ENCODE measurements at regions not wholly inside any gene's neighbourhood (a gene's known extent, or its start where the extent isn't known, plus 50 kb on each side); places are given as distances from the start of the nearest gene placed in this dataset.

DNA sequence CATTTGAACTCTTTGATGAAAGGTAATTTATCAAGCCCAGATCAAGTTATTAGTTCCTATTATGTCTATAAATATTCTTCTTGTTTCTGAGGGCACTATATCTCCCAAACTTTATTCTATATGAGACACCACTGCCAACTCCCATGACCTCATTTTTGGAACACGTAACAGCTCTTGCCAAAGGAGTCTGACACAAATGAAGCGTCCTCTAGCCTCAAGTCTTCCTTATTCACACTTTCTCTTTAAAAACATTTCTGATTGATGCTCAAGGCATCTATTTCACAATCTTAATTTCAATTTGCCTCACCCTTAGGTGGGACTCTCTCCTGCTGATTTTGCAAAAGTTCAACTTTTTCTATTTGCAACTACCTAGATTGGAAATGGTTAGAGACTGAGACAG lies 848.4 kb downstream of the GATA3 start:
- TF ChIP-seq NFIC (IDR thresholded peaks at IDR 0.05) (no peak), EGR1 (IDR thresholded peaks at IDR 0.05) (no peak), YY1 (IDR thresholded peaks at IDR 0.05; ENCODE audit: low read depth) (no peak), TCF12 (IDR thresholded peaks at IDR 0.05; ENCODE audit: low read depth) (no peak), EP300 (IDR thresholded peaks at IDR 0.05; ENCODE audit: borderline replicate concordance) (no peak), TEAD4 (IDR thresholded peaks at IDR 0.05) (no peak), CREB1 (IDR thresholded peaks at IDR 0.05; ENCODE audit: low read depth) (no peak), FOXM1 (IDR thresholded peaks at IDR 0.05; ENCODE audit: borderline replicate concordance, low read depth) (no peak), TAF1 (IDR thresholded peaks at IDR 0.05; ENCODE audit: low read depth) (no peak), ZBTB7A (IDR thresholded peaks at IDR 0.05; ENCODE audit: low read depth) (no peak)
- TF ChIP-seq, protein P1, sequence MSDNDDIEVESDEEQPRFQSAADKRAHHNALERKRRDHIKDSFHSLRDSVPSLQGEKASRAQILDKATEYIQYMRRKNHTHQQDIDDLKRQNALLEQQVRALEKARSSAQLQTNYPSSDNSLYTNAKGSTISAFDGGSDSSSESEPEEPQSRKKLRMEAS (IDR thresholded peaks at IDR 0.05): no peak
- TF ChIP-seq, protein P2, sequence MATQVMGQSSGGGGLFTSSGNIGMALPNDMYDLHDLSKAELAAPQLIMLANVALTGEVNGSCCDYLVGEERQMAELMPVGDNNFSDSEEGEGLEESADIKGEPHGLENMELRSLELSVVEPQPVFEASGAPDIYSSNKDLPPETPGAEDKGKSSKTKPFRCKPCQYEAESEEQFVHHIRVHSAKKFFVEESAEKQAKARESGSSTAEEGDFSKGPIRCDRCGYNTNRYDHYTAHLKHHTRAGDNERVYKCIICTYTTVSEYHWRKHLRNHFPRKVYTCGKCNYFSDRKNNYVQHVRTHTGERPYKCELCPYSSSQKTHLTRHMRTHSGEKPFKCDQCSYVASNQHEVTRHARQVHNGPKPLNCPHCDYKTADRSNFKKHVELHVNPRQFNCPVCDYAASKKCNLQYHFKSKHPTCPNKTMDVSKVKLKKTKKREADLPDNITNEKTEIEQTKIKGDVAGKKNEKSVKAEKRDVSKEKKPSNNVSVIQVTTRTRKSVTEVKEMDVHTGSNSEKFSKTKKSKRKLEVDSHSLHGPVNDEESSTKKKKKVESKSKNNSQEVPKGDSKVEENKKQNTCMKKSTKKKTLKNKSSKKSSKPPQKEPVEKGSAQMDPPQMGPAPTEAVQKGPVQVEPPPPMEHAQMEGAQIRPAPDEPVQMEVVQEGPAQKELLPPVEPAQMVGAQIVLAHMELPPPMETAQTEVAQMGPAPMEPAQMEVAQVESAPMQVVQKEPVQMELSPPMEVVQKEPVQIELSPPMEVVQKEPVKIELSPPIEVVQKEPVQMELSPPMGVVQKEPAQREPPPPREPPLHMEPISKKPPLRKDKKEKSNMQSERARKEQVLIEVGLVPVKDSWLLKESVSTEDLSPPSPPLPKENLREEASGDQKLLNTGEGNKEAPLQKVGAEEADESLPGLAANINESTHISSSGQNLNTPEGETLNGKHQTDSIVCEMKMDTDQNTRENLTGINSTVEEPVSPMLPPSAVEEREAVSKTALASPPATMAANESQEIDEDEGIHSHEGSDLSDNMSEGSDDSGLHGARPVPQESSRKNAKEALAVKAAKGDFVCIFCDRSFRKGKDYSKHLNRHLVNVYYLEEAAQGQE (IDR thresholded peaks at IDR 0.05; ENCODE audit: low read depth): no peak
- TF ChIP-seq, protein P3, sequence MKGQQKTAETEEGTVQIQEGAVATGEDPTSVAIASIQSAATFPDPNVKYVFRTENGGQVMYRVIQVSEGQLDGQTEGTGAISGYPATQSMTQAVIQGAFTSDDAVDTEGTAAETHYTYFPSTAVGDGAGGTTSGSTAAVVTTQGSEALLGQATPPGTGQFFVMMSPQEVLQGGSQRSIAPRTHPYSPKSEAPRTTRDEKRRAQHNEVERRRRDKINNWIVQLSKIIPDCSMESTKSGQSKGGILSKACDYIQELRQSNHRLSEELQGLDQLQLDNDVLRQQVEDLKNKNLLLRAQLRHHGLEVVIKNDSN (IDR thresholded peaks at IDR 0.05): no peak

DNA sequence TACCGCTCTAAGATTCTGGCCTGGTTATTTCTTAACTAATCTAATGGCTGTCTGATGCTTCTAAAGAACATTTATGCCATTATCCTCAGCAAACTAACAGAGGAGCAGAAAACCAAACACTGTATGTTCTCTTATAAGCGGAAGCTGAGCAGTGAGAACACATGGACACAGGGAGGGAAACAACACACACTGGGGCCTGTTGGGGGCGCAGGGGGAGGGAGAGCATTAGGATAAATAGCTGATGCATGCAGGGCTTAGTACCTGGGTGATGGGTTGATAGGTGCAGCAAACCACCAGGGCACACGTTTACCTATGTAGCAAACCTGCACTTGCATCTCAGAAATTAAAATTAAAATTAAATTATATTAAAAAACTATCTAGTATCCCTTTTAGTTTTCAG lies 853.5 kb downstream of the GATA3 start:
- TF ChIP-seq, protein P1 (IDR thresholded peaks at IDR 0.05): no peak
- TF ChIP-seq RAD21 (IDR thresholded peaks at IDR 0.05; ENCODE audit: low read depth) (no peak), CREB1 (IDR thresholded peaks at IDR 0.05; ENCODE audit: low read depth) (no peak), YY1 (IDR thresholded peaks at IDR 0.05; ENCODE audit: low read depth) (no peak)

DNA sequence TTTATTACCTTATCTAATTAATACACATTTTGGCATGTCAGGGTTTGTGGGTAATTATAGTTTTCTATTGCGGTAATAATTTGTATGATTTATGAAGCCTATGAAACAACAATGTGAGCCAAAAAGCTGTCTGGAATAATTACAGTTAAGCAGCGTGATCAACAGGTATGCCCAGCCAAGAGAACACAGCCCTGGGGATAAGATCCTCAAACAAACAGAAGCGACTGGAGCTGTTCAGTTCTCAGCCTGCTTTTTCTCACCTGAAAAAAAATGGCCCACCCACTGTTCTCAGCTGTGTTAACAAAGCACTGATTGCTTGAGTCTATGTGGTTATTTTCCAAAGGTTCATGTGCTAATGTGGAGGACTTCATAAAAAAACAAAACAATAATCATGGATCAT lies 855.8 kb downstream of the GATA3 start:
- TF ChIP-seq YY1 (IDR thresholded peaks at IDR 0.05; ENCODE audit: low read depth) (no peak), EGR1 (IDR thresholded peaks at IDR 0.05) (no peak), EP300 (IDR thresholded peaks at IDR 0.05; ENCODE audit: borderline replicate concordance) (no peak), FOXM1 (IDR thresholded peaks at IDR 0.05; ENCODE audit: borderline replicate concordance, low read depth) (no peak), TAF1 (IDR thresholded peaks at IDR 0.05; ENCODE audit: low read depth) (no peak), CREB1 (IDR thresholded peaks at IDR 0.05; ENCODE audit: low read depth) (no peak), CEBPB (IDR thresholded peaks at IDR 0.05) (no peak), NFIC (IDR thresholded peaks at IDR 0.05) (no peak), TCF12 (IDR thresholded peaks at IDR 0.05; ENCODE audit: low read depth) (no peak), TEAD4 (IDR thresholded peaks at IDR 0.05) (no peak)
- TF ChIP-seq, protein P2 (IDR thresholded peaks at IDR 0.05; ENCODE audit: low read depth): no peak
- TF ChIP-seq, protein P1 (IDR thresholded peaks at IDR 0.05): no peak
- TF ChIP-seq, protein P3 (IDR thresholded peaks at IDR 0.05): no peak

DNA sequence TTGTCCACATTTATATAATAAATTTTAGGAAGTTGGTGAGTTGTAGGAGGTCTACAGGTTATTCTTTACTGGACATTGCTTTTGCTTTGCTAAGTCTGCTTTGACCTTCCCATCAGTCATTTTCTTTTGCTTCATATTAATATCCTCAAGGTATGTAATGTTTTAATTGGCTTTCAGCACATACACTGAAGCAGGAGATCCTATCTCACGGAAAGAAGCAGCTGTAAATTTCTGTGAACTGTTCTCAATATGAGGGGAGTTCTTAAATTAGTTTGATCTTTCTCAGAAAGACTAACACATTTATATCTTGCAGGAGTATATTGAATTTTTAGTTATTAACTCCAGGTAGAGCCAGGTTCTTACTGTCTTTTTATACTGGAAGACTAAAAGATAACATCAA lies 856.5 kb downstream of the GATA3 start:
- TF ChIP-seq, protein P2 (IDR thresholded peaks at IDR 0.05; ENCODE audit: low read depth): no peak
- TF ChIP-seq YY1 (IDR thresholded peaks at IDR 0.05; ENCODE audit: low read depth) (no peak), TAF1 (IDR thresholded peaks at IDR 0.05; ENCODE audit: low read depth) (no peak), RAD21 (IDR thresholded peaks at IDR 0.05; ENCODE audit: low read depth) (no peak), EP300 (IDR thresholded peaks at IDR 0.05; ENCODE audit: borderline replicate concordance) (no peak), TCF12 (IDR thresholded peaks at IDR 0.05; ENCODE audit: low read depth) (no peak), CEBPB (IDR thresholded peaks at IDR 0.05) (no peak), TEAD4 (IDR thresholded peaks at IDR 0.05) (no peak), FOXM1 (IDR thresholded peaks at IDR 0.05; ENCODE audit: borderline replicate concordance, low read depth) (no peak), ZBTB7A (IDR thresholded peaks at IDR 0.05; ENCODE audit: low read depth) (no peak), CREB1 (IDR thresholded peaks at IDR 0.05; ENCODE audit: low read depth) (no peak), NFIC (IDR thresholded peaks at IDR 0.05) (no peak)
- TF ChIP-seq, protein P3 (IDR thresholded peaks at IDR 0.05): no peak
